H54 (cell line): ENCODE measurements at regions not wholly inside any gene's neighbourhood (a gene's known extent, or its start where the extent isn't known, plus 50 kb on each side); places are given as distances from the start of the nearest gene placed in this dataset.
"Not testable (repeated sequence)": the region's sequence is repeated elsewhere in the genome, so short reads cannot be mapped to it uniquely, and the experiment has no call there.

Experiments
- DNase-seq: peaks from one replicate; pipeline ENCODE4 v3.0.0; 2011; ENCODE audit warnings: low spot score, mixed read lengths; ENCODE audit not compliant: insufficient read length
- FAIRE-seq: peaks from 3 replicates; lab custom pipeline; 2011; peaks lifted over from hg19 to GRCh38; lab: Jason Lieb, UNC
- POLR2A ChIP-seq: IDR thresholded peaks from 2 replicates; pipeline ENCODE4 v1.6.1; 2011; ENCODE audit warnings: low read depth, mild to moderate bottlenecking, low read length

GRCh38 chr2:204380141-204380881, 165.0 kb upstream of the PARD3B start:
- no peak for DNase-seq
- TF ChIP-seq POLR2A: no peak
- FAIRE-seq: no peak

- no peak for FAIRE-seq
Measured at GRCh38 chr2:204386668-204387067, 158.6 kb upstream of the PARD3B start.

GRCh38 chr2:204389120-204389519, 156.2 kb upstream of the PARD3B start:
- DNase-seq (no peak), FAIRE-seq (no peak)
- no peak for TF ChIP-seq POLR2A

More at GRCh38 chr2:204386668-204387067, 158.6 kb upstream of the PARD3B start:
- TF ChIP-seq POLR2A: no peak
- DNase-seq: no peak

- FAIRE-seq (no peak), DNase-seq (no peak)
- no peak for TF ChIP-seq POLR2A
Measured at GRCh38 chr2:204389856-204390255, 155.4 kb upstream of the PARD3B start.

DNA sequence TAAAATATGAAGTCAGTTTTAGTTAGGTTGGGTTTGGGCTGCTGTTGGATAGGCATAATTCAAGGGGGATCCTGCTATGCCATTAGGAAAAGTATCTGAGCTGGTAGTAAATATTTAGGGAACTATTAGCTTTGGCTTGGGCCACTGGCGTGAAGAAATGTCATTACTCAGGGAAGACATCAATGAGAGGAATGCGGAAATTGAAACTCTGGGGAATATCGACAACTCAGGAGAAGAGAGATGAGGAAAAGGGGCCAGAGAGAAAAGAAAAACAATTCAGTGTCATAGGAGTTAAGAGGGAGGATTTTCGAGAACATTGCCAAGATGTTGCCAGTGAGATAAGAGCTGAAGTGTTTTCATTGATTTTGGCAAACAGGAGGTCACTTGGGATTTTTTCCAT, 149.7 kb upstream of the PARD3B start:
- no peak for TF ChIP-seq POLR2A
- no peak for FAIRE-seq
- no peak for DNase-seq

- DNase-seq (no peak), FAIRE-seq (no peak)
- TF ChIP-seq POLR2A: no peak
Measured at GRCh38 chr2:204401114-204401513, 144.2 kb upstream of the PARD3B start.

- no peak for TF ChIP-seq POLR2A
- FAIRE-seq (no peak), DNase-seq (no peak)
Measured at GRCh38 chr2:204407204-204408014, 137.9 kb upstream of the PARD3B start.

GRCh38 chr2:204412782-204413181, 132.5 kb upstream of the PARD3B start:
- FAIRE-seq, DNase-seq: not testable (repeated sequence)

- no peak for DNase-seq
- TF ChIP-seq POLR2A: no peak
- no peak for FAIRE-seq
Measured at GRCh38 chr2:204415406-204416181, 129.7 kb upstream of the PARD3B start.

- FAIRE-seq (no peak), DNase-seq (no peak)
- TF ChIP-seq POLR2A: no peak
Measured at GRCh38 chr2:204416236-204416635, 129.0 kb upstream of the PARD3B start.

- DNase-seq: no peak
- TF ChIP-seq POLR2A: no peak
- FAIRE-seq: no peak
Measured at GRCh38 chr2:204425821-204426220, 119.5 kb upstream of the PARD3B start.

DNA sequence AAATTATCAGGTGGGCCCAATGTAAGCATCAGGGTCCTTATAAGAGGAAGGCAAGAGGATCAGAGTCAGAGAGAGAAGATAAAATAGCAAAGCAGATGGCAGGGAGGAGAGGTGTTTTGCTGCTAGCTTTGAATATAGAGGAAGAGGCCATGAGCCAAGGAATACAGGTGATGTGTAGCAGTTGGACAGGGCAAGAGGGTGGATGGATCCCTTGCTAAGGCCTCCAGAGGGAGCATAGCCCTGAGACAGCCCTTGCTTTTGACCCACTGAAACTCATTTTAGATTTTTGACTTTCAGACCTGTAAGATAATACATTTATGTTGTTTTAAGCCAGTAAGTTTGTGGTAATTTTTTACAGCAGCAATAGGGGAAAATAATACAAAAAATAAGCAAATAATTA, 116.6 kb upstream of the PARD3B start:
- no peak for TF ChIP-seq POLR2A
- FAIRE-seq (no peak), DNase-seq (no peak)

DNA sequence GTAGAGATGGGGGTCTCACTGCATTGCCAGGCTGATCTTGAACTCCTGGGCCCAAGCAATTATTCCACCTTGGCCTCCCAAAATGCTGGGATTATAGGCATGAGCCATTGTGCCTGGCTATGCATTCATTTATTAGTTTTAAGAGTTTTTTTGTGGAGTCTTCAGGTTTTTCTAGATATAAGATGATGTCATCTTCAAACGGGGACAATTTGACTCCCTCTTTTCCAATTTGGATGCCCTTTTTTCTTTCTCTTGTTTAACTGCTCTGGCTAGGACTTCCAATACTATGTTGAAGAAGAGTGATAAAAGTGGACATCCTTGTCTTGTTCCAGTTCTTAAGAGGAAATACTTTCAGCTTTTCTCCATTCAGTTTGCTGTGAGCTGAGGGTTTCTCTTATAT, 113.7 kb upstream of the PARD3B start:
- DNase-seq: no peak
- FAIRE-seq: no peak
- TF ChIP-seq POLR2A: no peak

- DNase-seq (no peak), FAIRE-seq (no peak)
- TF ChIP-seq POLR2A: no peak
Measured at GRCh38 chr2:204432196-204432595, 113.1 kb upstream of the PARD3B start.
